ENCODE measurements at regions not wholly inside any gene's neighbourhood (a gene's known extent, or its start where the extent isn't known, plus 50 kb on each side); places are given as distances from the start of the nearest gene placed in this dataset.

- H3K9me2 ChIP-seq (replicated peaks; ENCODE audit: insufficient read depth, low read length) = no peaks in the 10 kb centered on the region
- no peaks in the 10 kb centered on the region for H3K9me3 ChIP-seq (replicated peaks; ENCODE audit: insufficient read depth, low read length)
- no peak for TF ChIP-seq CTCF (IDR thresholded peaks at IDR 0.05; ENCODE audit: low read length)
- TF ChIP-seq EZH2 (optimal IDR thresholded peaks at IDR 0.05; ENCODE audit: low read depth, low read length) = no peak
- no peak for TF ChIP-seq EZH2phosphoT487 (IDR thresholded peaks at IDR 0.05; ENCODE audit: low read length)
- H3K27ac ChIP-seq (ENCODE audit: low read length) = no peak overlapping the region
- no peak overlapping the region for H3K4me2 ChIP-seq (ENCODE audit: low read depth, low read length)
- H3K79me2 ChIP-seq (ENCODE audit: low read length) = no peaks in the 10 kb centered on the region
- no peak for DNase-seq
- H4K20me1 ChIP-seq (ENCODE audit: insufficient read depth, low read length) = no peaks in the 10 kb centered on the region
- no peak overlapping the region for H3K4me3 ChIP-seq (ENCODE audit: low read length)
- H3K9ac ChIP-seq (ENCODE audit: low read length) = no peak overlapping the region
- no peaks in the 10 kb centered on the region for H3F3A ChIP-seq (ENCODE audit: insufficient read depth, low read length)
- no peaks in the 10 kb centered on the region for H3K36me3 ChIP-seq (replicated peaks; ENCODE audit: insufficient read depth, low read length)
- H2AFZ ChIP-seq (ENCODE audit: low read length) = no peak overlapping the region
- H3K27me3 ChIP-seq (replicated peaks; ENCODE audit: insufficient read depth, low read length) = no peaks in the 10 kb centered on the region
- 0 out of 2 replicates have a peak, but pooled peaks cover 4% of the 10 kb centered on the region for H3K4me1 ChIP-seq (ENCODE audit: low read length)
Measured at GRCh38 chr16:22687031-22687530, 126.9 kb upstream of the HS3ST2 start.

GRCh38 chr16:22688463-22688862 is 125.5 kb upstream of the HS3ST2 start:
- H3K4me1 ChIP-seq (ENCODE audit: low read length) = 0 out of 2 replicates have a peak, but pooled peaks cover 4% of the 10 kb centered on the region
- no peak overlapping the region for H3K4me3 ChIP-seq (ENCODE audit: low read length)
- H3K36me3 ChIP-seq (replicated peaks; ENCODE audit: insufficient read depth, low read length) = no peaks in the 10 kb centered on the region
- no peaks in the 10 kb centered on the region for H3K79me2 ChIP-seq (ENCODE audit: low read length)
- H3K4me2 ChIP-seq (ENCODE audit: low read depth, low read length) = no peak overlapping the region
- no peaks in the 10 kb centered on the region for H3K27me3 ChIP-seq (replicated peaks; ENCODE audit: insufficient read depth, low read length)
- no peak for DNase-seq
- no peak overlapping the region for H2AFZ ChIP-seq (ENCODE audit: low read length)
- no peak overlapping the region for H3K9ac ChIP-seq (ENCODE audit: low read length)
- TF ChIP-seq EZH2phosphoT487 (IDR thresholded peaks at IDR 0.05; ENCODE audit: low read length) (no peak), EZH2 (optimal IDR thresholded peaks at IDR 0.05; ENCODE audit: low read depth, low read length) (no peak), CTCF (IDR thresholded peaks at IDR 0.05; ENCODE audit: low read length) (no peak)
- H3K9me2 ChIP-seq (replicated peaks; ENCODE audit: insufficient read depth, low read length) = no peaks in the 10 kb centered on the region
- H3F3A ChIP-seq (ENCODE audit: insufficient read depth, low read length) = no peaks in the 10 kb centered on the region
- H4K20me1 ChIP-seq (ENCODE audit: insufficient read depth, low read length) = no peaks in the 10 kb centered on the region
- H3K9me3 ChIP-seq (replicated peaks; ENCODE audit: insufficient read depth, low read length) = no peaks in the 10 kb centered on the region
- no peak overlapping the region for H3K27ac ChIP-seq (ENCODE audit: low read length)

GRCh38 chr16:22688930-22689329 is 125.0 kb upstream of the HS3ST2 start:
- H3K4me2 ChIP-seq (ENCODE audit: low read depth, low read length) = no peak overlapping the region
- no peak overlapping the region for H3K9ac ChIP-seq (ENCODE audit: low read length)
- H3K27ac ChIP-seq (ENCODE audit: low read length) = no peak overlapping the region
- H2AFZ ChIP-seq (ENCODE audit: low read length) = no peak overlapping the region
- no peaks in the 10 kb centered on the region for H3K27me3 ChIP-seq (replicated peaks; ENCODE audit: insufficient read depth, low read length)
- H3K4me3 ChIP-seq (ENCODE audit: low read length) = no peak overlapping the region
- no peaks in the 10 kb centered on the region for H3K9me3 ChIP-seq (replicated peaks; ENCODE audit: insufficient read depth, low read length)
- no peaks in the 10 kb centered on the region for H3K36me3 ChIP-seq (replicated peaks; ENCODE audit: insufficient read depth, low read length)
- H3K4me1 ChIP-seq (ENCODE audit: low read length) = 0 out of 2 replicates have a peak, but pooled peaks cover 4% of the 10 kb centered on the region
- H3F3A ChIP-seq (ENCODE audit: insufficient read depth, low read length) = no peaks in the 10 kb centered on the region
- no peaks in the 10 kb centered on the region for H4K20me1 ChIP-seq (ENCODE audit: insufficient read depth, low read length)
- no peaks in the 10 kb centered on the region for H3K79me2 ChIP-seq (ENCODE audit: low read length)
- no peaks in the 10 kb centered on the region for H3K9me2 ChIP-seq (replicated peaks; ENCODE audit: insufficient read depth, low read length)
- DNase-seq = no peak
- TF ChIP-seq EZH2phosphoT487 (IDR thresholded peaks at IDR 0.05; ENCODE audit: low read length) (no peak), EZH2 (optimal IDR thresholded peaks at IDR 0.05; ENCODE audit: low read depth, low read length) (no peak), CTCF (IDR thresholded peaks at IDR 0.05; ENCODE audit: low read length) (no peak)

Data from MM.1S (cell line).